ENCODE measurements at regions not wholly inside any gene's neighbourhood (a gene's known extent, or its start where the extent isn't known, plus 50 kb on each side); places are given as distances from the start of the nearest gene placed in this dataset.
"Not testable (repeated sequence)": the region's sequence is repeated elsewhere in the genome, so short reads cannot be mapped to it uniquely, and the experiment has no call there.

- no peaks in the 10 kb centered on the region for H3K27me3 ChIP-seq
- WGBS, 5 donors, result 43 to 95% (median 69%) methylated on average over 2 of the region's 2 CpGs
- intact Hi-C loops (cut with DNase I; ENCODE audit: low total_unique reads), result no loop called here
- H3K27ac ChIP-seq, result no peak overlapping the region
- no peak overlapping the region for H3K4me3 ChIP-seq
- peaks cover 0 to 11% (median 2%) of the 10 kb centered on the region in 4 donors for H3K9me3 ChIP-seq
- H3K36me3 ChIP-seq, result no peaks in the 10 kb centered on the region
- no peak for DNase-seq
- TF ChIP-seq POLR2AphosphoS5 (IDR thresholded peaks at IDR 0.05), result no peak
- no peak for TF ChIP-seq CTCF (IDR thresholded peaks at IDR 0.05)
- no peak for TF ChIP-seq POLR2A (IDR thresholded peaks at IDR 0.05)
- no peak for TF ChIP-seq EP300 (IDR thresholded peaks at IDR 0.05)
- no peaks in the 10 kb centered on the region for H3K4me1 ChIP-seq
Observed at GRCh38 chr1:66464802-66465201, 69.2 kb upstream of the SGIP1 start.

GRCh38 chr1:66466695-66467094 lies 67.3 kb upstream of the SGIP1 start:
- DNase-seq; intact Hi-C loops (cut with DNase I; ENCODE audit: low total_unique reads): not testable (repeated sequence)
- WGBS, 5 donors, result 54 to 73% (median 69%) methylated on average over 2 of the region's 2 CpGs

GRCh38 chr1:66468722-66469121 lies 65.2 kb upstream of the SGIP1 start:
- TF ChIP-seq CTCF (IDR thresholded peaks at IDR 0.05), result no peak
- no peak for TF ChIP-seq EP300 (IDR thresholded peaks at IDR 0.05)
- no peak for TF ChIP-seq POLR2AphosphoS5 (IDR thresholded peaks at IDR 0.05)
- no peak for TF ChIP-seq POLR2A (IDR thresholded peaks at IDR 0.05)
- intact Hi-C loops (cut with DNase I; ENCODE audit: low total_unique reads), result no loop called here
- WGBS, 5 donors, result 81 to 92% (median 84%) methylated on average over 2 of the region's 2 CpGs
- no peak overlapping the region for H3K4me3 ChIP-seq
- H3K9me3 ChIP-seq, result no peaks in the 10 kb centered on the region
- no peaks in the 10 kb centered on the region for H3K36me3 ChIP-seq
- H3K27ac ChIP-seq, result no peak overlapping the region
- DNase-seq, result no peak
- no peaks in the 10 kb centered on the region for H3K27me3 ChIP-seq
- H3K4me1 ChIP-seq, result no peaks in the 10 kb centered on the region

More at GRCh38 chr1:66466695-66467094, 67.3 kb upstream of the SGIP1 start:
- H3K4me3 ChIP-seq, H3K4me1 ChIP-seq, H3K36me3 ChIP-seq, H3K27me3 ChIP-seq, H3K27ac ChIP-seq: not testable (repeated sequence)
- peaks cover 0 to 11% (median 2%) of the 10 kb centered on the region in 4 donors for H3K9me3 ChIP-seq

GRCh38 chr1:66475940-66476339 lies 58.0 kb upstream of the SGIP1 start:
- Histone ChIP-seq H3K27ac (no peak overlapping the region), H3K27me3 (no peaks in the 10 kb centered on the region), H3K9me3 (peaks cover 0 to 6% (median 0%) of the 10 kb centered on the region in 4 donors), H3K36me3 (no peaks in the 10 kb centered on the region), H3K4me3 (no peak overlapping the region), H3K4me1 (no peaks in the 10 kb centered on the region)
- no peak for TF ChIP-seq CTCF (IDR thresholded peaks at IDR 0.05)
- TF ChIP-seq EP300 (IDR thresholded peaks at IDR 0.05), result no peak
- TF ChIP-seq POLR2A (IDR thresholded peaks at IDR 0.05), result no peak
- no peak for TF ChIP-seq POLR2AphosphoS5 (IDR thresholded peaks at IDR 0.05)
- no peak for DNase-seq
- WGBS, 5 donors, result 55 to 83% (median 75%) methylated on average over 2 of the region's 2 CpGs
- intact Hi-C loops (cut with DNase I; ENCODE audit: low total_unique reads), result no loop called here

- Histone ChIP-seq H3K4me1 (no peaks in the 10 kb centered on the region), H3K4me3 (no peak overlapping the region), H3K27me3 (no peaks in the 10 kb centered on the region), H3K27ac (no peak overlapping the region), H3K36me3 (no peaks in the 10 kb centered on the region), H3K9me3 (peaks cover 0 to 6% (median 0%) of the 10 kb centered on the region in 4 donors)
- TF ChIP-seq POLR2A (IDR thresholded peaks at IDR 0.05), result no peak
- no peak for TF ChIP-seq EP300 (IDR thresholded peaks at IDR 0.05)
- no peak for TF ChIP-seq POLR2AphosphoS5 (IDR thresholded peaks at IDR 0.05)
- no peak for TF ChIP-seq CTCF (IDR thresholded peaks at IDR 0.05)
- DNase-seq, result no peak
- WGBS, 5 donors, result 84 to 95% (median 93%) methylated on average over 1 of the region's 1 CpG
- intact Hi-C loops (cut with DNase I; ENCODE audit: low total_unique reads), result no loop called here
Observed at GRCh38 chr1:66476774-66477173, 57.2 kb upstream of the SGIP1 start.
